GM18508 (cell line): ENCODE measurements at regions not wholly inside any gene's neighbourhood (a gene's known extent, or its start where the extent isn't known, plus 50 kb on each side); places are given as distances from the start of the nearest gene placed in this dataset.

ENCODE experiments used
- ATAC-seq: cut with Tn5 transposase; IDR thresholded peaks from one replicate; pipeline ENCODE4 v1.9.1; 2021; ENCODE audit warnings: moderate number of reproducible peaks; ENCODE audit not compliant: insufficient read depth, unreplicated experiment

DNA sequence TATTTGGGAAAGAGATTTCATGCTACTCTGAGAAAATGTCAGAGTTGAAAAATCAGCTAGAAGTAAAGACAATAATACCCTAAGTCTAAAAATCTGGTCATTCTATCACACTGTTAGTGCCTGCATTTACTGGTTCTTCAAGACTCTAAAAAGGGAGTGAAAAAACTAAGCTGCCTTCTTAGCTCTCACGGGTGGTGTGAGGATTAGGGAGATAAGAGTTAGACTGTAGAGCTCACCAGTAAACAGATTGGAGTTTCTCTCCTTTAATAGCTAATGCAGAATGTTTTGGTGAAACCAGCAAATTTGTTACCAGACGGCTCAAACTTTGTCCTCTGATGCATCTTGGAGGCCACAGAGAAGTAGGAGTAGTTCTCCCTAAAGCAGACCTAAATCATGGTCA, 135.0 kb upstream of the OTX2 start:
- ATAC-seq, result no peak

DNA sequence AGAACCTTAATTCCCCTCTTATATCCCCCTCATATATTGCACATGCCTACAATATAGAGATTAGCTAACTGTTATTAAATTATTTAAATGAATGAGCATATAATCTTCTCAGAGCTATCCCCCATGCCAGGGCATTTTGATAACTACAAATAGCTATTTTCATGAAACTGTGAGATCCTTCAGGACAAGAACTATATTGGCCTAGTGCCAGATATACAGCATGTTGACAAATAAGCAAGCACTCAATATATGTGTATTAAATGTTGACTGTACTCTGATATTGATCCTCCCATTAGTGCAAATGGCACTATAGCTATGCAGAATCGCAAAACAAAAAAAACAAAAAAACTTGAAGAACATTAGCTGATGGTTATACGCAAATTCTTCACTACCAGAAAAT, 134.1 kb upstream of the OTX2 start:
- ATAC-seq, result no peak

DNA sequence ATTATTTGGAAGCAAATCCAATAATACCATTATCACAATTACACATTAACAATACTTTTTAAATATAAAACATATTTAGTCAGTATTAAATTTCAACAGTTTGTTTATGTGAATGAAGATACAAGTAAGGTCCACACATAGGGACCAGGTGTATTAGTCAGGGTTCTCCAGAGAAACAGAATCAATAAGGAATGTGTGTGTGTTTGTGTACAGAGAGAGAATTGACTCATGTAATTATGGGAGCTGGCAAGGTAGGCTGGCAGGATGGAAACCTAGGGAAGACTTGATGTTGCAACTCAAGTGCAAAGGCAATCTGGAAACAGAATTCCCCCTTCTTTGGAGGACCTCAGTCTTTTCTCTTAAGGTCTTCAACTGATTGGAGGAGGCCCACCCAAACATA, 123.2 kb upstream of the OTX2 start:
- ATAC-seq, result no peak

DNA sequence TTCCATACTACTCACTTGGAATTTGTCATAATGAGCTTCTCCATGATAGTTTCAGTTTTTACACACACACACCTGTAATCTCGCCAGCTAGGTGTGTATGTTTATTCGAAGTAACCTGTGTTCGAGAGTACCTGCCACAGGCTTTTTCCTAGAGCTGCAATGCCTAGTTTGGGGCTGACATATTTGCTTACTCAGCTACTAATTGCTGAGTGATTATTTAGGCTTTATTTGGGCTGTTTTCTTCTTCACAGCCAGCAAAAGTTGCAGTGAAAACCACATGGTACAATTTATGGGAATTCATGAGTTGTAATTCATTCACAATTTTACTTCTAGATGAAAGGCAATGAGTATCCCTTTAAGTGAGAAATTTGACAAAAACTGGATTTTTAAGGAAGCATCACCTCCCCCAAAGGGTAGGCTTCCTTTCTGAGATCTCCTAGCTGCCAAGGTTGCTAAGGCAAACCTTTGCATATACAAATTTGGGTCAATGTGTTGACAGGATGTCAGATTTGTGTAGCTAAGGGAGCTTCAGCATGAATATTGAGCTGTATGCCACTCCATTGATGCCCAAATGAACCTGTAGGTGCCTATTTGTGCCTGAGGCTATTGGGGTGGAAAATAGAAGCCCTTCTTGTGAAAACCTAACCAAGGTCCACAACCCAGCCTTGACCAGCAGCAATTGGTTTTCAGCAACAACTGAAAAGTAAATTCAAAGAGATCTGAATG, 108.7 kb upstream of the OTX2 start:
- no peak for ATAC-seq

DNA sequence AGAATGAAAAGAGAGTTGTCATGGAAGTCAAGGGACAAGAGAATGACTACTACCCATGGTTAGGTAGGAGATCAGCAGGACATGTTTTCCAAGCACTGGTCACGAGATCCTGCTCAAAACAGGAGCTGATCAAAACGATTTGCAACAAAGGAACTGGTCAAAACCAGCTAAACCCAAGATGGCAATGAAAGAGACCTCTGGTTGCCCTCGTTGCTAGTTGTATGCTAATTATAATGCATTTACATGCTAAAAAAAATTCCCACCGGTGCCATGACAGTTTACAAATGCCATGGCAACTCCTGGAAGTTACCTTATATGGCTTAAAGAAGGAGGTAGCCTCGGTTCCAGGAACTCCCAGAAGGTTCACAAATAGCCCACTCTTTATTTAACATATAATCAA, 95.0 kb upstream of the OTX2 start:
- no peak for ATAC-seq

DNA sequence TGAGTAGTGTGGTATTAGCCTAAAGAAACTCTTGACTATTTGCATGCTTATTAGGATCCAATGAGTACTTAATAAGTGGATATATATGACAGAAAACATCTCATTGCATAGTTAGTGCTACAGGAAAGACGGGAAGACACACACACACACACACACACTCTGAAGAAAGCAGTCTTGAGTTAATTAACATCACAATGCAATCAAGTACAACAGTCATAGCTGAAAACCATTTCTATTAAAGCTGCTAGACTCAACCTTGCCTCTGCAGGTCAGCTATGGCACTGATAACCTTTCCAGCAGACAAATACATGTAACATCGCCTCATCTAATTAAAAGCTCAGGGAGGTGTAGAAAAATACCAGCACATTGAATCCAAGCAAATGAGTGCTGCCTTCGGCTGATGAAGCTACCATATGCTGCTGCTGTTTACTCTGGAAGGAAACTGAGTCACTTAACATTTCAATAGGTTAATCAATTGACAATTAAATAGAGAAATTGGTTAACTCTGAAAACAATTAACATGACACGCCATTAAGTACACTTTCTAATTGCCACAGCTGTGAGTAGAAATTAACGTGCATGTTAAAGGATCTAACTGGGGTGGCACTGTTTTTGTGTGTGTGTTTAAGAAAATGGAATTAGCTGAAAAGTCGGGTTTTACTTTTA, 93.2 kb upstream of the OTX2 start:
- no peak for ATAC-seq

DNA sequence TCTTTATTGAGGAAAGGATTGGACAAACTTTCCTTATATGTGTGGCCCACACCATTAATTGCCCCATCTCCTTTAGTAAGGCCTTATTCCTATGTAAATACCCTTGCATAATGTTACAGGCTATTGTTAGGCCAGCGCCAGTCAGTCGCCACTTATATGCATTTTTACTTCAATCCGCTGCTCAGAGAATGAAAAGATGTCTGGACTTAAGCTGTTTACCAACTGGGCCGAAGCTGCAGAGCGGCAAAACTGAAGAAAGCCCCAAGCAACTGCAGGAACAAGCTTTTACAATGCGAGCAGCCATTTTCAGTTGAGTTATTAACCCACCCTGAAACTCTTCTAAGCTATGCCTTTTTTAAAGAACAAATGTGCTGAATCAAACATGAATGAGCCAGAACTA, 92.1 kb upstream of the OTX2 start:
- ATAC-seq, result no peak

DNA sequence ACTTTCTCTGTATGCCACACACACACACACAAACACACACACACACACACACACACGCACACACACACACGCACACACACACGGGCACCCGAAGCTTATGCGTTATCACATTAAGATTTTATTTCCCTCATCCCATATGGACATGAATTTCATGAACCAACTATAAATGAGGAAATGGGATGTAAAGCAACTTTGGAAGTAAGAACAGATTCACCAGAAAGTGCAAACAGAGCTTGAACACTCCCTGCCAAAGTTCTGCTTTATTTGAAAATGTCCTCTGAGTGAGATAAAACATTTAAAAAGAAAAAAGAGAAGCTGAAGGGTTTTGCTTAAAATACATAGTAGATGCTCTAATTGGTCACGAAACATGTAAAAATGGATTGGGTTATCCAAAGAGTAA, 90.4 kb upstream of the OTX2 start:
- no peak for ATAC-seq

DNA sequence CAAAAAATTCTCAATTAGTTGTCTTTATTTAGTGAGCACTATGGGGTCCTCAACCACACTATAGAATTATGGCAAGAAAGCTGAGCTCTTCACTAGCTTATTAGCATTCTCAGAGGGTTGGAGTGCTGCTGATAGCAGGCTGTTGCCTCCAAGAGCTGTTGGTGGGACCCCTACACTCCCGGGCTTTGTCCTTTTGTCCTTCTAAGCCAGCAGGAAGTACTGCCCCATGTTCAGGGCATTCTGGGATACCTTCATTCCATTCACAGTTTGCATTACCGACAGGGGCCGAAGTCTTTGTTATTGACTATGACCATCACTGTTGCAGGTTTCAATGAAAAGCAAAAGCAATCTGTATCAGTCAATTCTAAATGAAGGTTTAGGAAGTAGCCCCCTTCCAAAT, 89.5 kb upstream of the OTX2 start:
- no peak for ATAC-seq

DNA sequence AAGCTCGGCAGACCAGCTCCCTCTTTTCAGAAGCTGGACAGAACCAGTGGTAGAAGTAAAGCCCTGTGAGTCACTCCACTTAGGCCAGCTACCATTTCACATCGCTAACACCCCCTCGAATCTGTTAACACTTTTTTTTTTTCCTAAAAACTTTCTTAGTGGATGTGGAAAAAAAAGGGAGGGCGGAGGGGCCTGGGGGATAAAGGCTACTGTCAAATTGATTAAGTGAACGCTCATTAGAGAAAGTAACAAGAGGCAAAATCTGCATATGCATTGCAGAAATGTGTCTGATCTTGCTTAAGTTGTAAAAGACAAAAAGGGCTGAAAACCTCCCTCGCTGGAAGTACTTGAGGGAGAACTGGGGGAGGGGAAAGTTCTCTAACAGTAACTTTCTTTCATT, 86.6 kb upstream of the OTX2 start:
- no peak for ATAC-seq

DNA sequence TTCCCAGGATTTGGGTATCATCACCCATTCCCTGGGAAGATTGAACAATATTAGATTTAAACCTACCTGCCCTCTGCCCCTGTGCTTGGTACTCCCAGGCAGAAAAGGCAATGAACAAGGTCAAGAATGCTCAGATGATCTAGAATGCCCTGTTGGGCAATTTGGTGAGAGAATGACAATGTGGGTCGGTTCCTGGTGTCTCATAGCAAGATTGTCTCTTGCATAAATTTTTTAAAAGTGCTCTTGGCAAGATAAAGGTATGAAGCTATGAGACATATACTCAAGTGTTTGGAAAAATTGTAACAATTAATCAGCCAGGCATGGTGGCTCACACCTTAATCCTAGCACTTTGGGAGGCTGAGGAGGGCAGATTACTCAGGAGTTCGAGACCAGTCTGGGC, 86.0 kb upstream of the OTX2 start:
- no peak for ATAC-seq

DNA sequence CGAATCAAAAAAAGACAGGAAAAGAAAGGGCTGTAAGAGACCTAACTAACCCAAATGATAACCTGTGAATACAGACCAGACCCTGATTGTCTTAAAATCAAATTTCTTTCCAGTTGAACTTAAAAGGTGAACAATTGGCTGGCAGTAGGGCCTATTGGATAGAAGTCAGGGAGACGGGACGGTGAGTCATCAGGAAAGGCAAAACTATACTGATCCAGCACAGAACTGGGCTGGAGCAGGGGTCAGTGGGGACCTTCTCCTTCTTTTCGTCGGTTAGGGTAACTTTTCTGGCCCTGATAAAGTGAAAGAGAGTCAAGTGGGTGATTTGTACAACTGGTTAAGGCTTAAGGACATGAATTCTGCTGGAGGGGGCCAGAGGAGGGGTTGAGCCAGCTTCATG, 84.9 kb upstream of the OTX2 start:
- no peak for ATAC-seq

DNA sequence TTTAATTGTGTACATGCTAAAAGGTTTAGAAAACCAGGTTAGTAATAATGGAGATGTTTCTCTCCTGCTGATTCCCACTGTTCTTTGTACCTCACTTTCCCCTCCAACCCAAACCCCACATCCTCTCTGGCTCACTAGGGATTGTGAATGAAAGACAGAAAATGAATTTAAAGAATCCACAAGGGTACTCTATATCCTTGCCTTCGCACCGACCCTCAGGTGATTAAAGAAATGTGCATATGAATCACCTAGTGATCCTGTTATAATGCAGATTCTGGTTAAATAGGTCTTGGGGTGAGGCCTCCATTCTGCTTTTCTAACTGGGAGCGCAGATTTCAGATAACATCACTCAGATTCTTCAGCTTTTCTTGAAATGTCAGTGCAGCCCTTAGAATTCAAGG, 84.3 kb upstream of the OTX2 start:
- ATAC-seq, result no peak

DNA sequence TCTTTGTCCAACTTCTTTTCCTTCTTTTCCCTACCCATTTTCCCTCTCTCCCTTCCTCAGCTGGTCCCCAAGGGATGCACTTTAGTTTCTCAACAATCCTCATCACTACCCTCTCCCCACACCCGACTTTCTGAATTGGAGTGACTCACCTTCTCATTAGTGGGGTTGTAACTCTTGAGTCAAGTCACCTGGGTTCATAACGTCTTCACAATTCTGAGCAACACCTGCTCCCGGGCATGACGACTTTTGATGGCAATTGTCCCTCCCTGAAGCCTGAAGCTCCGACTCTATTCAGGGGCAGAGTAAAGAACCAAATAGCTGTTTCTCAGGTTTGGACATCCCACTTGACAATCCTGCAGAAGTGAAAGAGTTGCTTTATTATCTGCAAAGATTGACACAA, 82.7 kb upstream of the OTX2 start:
- ATAC-seq, result no peak

DNA sequence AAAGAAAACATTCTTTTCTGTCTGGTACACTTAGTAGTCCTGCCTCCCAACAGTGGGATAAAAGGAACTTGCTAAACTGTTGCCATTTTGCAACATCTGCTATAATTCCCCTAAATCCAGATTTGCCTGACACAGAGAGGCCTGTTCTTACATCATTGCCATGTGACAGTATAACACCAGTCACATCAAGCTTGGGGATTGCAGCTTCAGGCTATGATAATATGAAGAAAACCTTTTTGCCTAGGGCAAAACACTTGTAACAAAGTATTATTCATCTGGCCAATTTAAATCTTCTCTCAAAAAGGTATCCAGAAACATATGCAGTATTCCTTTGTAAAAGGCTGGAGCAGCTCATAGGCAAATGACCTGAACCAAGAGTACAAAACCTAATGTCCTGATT, 80.9 kb upstream of the OTX2 start:
- no peak for ATAC-seq

DNA sequence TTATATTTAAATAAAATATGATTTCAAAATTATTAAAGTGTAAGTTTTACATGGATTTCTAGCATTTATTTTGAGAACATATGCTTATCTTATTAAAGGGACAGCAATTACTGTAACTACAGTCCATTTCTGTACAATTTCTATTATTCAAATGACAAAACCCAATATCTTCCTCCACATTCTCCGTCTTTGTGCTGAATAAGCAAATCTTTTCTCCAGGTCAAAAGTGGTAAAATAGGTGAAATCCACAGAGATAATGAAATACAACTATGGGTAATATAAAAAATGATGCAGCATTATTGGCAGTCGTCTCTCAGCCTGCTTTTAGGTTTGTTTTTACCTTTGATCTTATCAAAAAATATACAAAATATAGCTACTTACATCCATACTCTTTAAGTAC, 79.4 kb upstream of the OTX2 start:
- ATAC-seq, result no peak

DNA sequence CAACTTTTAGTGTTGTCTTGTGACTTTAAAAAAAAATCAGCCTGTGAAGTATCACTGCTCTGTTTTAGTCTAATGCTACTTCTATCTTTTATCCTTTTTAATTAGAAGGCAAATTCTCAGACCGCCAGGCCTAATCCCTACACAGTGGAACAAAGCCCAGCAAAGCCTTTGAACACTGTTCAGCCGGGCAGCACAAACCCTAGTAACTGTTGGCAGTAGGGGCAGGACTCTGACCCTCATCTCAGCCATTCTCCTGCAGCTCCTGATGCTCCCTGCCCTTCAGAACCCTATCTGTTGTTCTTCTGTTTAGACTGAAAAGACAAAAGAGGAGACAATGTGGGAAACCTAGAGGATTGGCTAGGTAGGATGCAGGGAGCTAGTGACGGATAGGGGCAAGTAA, 78.0 kb upstream of the OTX2 start:
- ATAC-seq, result no peak

DNA sequence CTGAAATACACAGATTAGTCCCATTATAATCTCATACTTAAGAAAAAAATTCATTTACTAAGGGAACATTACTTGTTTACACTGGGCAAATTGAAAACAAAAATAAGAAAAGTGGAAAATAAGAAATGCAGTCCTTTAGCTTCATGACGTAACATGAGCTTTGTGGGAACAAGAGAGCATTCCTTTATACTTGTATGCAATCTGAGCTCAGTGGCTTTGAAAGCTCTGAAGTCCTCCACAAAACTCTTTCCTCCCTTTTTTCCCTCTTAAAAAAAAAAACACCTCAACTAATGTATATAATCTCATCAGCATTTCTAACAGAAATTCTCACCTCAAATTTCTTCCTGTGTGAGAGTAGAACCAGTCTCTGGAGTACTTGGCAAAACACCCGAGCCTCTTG, 76.9 kb upstream of the OTX2 start:
- no peak for ATAC-seq

DNA sequence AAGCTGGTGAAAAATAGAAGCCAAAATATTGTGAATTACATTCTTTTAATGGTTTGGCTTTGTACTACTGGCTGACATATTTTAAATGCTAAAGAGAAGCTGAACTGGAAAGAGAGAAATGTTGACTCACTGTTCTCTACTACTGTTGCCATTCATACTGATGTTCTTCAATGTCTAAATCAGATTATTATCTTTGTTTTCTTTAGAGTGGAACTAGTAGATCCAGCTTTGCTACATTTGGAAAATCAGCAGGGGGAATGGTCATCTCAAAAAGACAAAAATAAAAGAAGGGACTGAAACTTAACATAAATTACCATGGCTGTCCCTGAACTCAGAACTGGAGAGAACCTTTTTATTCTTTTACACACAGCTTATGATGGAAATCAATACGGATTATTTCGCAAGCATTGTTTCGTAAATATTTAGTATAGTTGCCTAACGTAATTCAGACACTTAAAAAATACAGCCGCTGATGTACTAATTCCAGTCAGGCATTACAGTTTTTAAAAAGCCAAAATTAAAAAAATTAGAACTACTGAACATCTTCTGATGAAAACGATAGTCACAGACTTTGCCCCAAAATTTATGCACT, 76.3 kb upstream of the OTX2 start:
- ATAC-seq, result no peak

DNA sequence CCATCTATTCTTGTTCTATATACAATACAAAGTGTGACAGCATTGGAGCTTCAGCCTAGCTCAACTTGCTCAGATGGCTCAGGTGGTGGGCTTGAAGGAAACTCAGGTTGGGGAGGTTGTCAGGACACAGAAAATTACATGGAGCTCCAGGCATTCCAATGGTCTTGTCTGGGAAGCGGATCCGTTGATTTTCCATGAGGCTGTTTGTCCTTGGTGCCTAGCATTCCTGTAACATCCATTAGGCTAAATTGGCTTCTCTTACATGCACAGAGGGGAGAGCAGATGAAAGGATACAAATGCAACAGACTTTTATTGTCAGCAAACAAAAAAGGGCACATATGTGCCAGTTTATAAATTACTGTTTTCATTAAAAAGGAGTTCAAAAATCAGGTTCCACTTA, 75.5 kb upstream of the OTX2 start:
- no peak for ATAC-seq

DNA sequence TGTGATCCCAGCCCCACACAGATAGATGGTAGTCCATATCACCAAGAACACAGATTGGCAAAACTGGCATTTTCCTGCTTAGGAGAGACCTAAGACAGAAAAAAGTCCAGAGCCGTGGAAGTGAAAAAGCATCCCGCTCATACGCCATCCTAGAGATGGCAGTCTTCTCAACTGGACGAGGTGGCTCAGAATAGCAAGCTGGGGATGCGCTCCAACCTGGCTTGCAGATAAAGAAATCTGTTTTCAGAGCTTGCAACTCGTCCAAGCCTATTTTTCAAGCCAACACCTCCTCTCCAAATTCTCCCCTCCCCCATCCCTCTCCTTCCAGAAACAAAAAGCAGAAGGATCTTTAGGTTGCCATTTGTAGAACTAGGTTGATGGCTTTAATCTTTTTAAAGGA, 74.3 kb upstream of the OTX2 start:
- no peak for ATAC-seq

DNA sequence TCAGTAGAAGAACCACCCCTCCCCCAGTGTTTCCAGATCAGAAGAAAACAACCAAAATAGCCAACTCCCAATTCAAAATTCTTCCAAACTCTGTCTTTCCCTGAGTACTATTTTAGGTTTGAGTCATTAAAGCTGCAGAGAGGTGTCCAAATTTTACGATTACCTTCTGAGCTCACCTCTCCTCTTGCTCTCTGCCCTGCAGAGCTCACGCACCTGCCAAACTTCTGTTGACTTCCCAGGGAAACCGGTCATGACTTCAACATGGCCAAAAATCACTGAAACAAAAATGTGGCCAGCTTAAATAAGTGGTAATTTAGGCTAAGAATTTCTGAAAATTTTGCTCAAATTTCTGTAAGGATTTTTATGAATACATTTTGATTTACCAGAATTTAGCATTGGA, 70.9 kb upstream of the OTX2 start:
- ATAC-seq, result no peak
